Activated T-cell treated with anti-CD3 and anti-CD28 coated beads, Interleukin-2, amount 50 U/mL, for 72 hours (primary cell): ENCODE measurements at regions not wholly inside any gene's neighbourhood (a gene's known extent, or its start where the extent isn't known, plus 50 kb on each side); places are given as distances from the start of the nearest gene placed in this dataset.
"Not testable (repeated sequence)": the region's sequence is repeated elsewhere in the genome, so short reads cannot be mapped to it uniquely, and the experiment has no call there.

ENCODE experiments used
- ATAC-seq, 2 donors: fragments of 150-1000 bp; cut with Tn5 transposase; replicated peaks in 1 of 2; 2 replicates each; pipeline ENCODE4 v1.10.0; 2021; ENCODE audit warnings: moderate library complexity in 2 of 2, mild to moderate bottlenecking in 1 of 2
- DNase-seq, 2 donors: peaks; one replicate each; pipeline ENCODE4 v3.0.0; 2021 to 2022; ENCODE audit warnings: mixed read lengths in 1 of 2
- H3K27ac Mint-ChIP-seq: one replicate; pipeline ENCODE4 v1.8.0; 2022; ENCODE audit warnings: mild to moderate bottlenecking, moderate library complexity, mixed read lengths
- H3K27me3 Mint-ChIP-seq: one replicate; pipeline ENCODE4 v1.8.0; 2022; ENCODE audit warnings: low read depth, mixed read lengths
- H3K36me3 Mint-ChIP-seq, 2 donors: one replicate each; pipeline ENCODE4 v1.8.0; 2022; ENCODE audit warnings: mixed read lengths in 2 of 2, mild to moderate bottlenecking in 1 of 2; ENCODE audit not compliant: insufficient read depth in 2 of 2
- H3K4me1 Mint-ChIP-seq: one replicate; pipeline ENCODE4 v1.8.0; 2022; ENCODE audit warnings: low read depth, mixed read lengths
- H3K4me3 Mint-ChIP-seq, 2 donors: one replicate each; pipeline ENCODE4 v1.8.0; 2022; ENCODE audit warnings: mild to moderate bottlenecking in 2 of 2, mixed read lengths in 2 of 2, moderate library complexity in 2 of 2
- H3K9me3 Mint-ChIP-seq, 2 donors: one replicate each; pipeline ENCODE4 v1.8.0; 2022; ENCODE audit warnings: mixed read lengths in 2 of 2

- no peaks in the 10 kb centered on the region for H3K36me3 Mint-ChIP-seq
- H3K9me3 Mint-ChIP-seq = peaks cover 0 to 8% of the 10 kb centered on the region in 2 donors
- ATAC-seq (no peak), DNase-seq (no peak)
- H3K27ac Mint-ChIP-seq = no peak overlapping the region
- peaks cover 14% of the 10 kb centered on the region for H3K27me3 Mint-ChIP-seq
- H3K4me1 Mint-ChIP-seq = no peaks in the 10 kb centered on the region
- no peak overlapping the region for H3K4me3 Mint-ChIP-seq
Observed at GRCh38 chr11:115611343-115611742, 107.1 kb upstream of the CADM1 start.

DNA sequence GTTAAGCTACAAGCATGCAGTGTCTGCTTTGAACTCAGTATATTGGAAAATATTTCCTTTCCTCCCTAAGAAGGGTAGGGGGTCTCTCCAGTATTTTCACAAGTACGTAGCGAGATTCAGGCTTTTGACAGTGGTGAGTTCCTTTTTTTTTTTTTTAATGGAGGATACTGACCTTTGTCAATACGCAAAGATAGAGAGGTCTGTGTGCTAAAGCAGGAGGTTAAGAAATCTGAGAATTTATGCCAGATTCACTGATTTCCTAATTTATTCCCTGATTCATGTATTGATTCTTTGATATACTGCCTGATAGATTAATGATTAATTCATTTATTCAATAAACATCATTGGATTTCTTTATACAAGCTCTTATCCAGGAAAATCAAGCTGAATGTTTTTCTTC is 106.7 kb upstream of the CADM1 start:
- DNase-seq (no peak), ATAC-seq (no peak)
- no peaks in the 10 kb centered on the region for H3K36me3 Mint-ChIP-seq
- peaks cover 0 to 8% of the 10 kb centered on the region in 2 donors for H3K9me3 Mint-ChIP-seq
- no peak overlapping the region for H3K4me3 Mint-ChIP-seq
- peaks cover 14% of the 10 kb centered on the region for H3K27me3 Mint-ChIP-seq
- no peaks in the 10 kb centered on the region for H3K4me1 Mint-ChIP-seq
- H3K27ac Mint-ChIP-seq = no peak overlapping the region

DNA sequence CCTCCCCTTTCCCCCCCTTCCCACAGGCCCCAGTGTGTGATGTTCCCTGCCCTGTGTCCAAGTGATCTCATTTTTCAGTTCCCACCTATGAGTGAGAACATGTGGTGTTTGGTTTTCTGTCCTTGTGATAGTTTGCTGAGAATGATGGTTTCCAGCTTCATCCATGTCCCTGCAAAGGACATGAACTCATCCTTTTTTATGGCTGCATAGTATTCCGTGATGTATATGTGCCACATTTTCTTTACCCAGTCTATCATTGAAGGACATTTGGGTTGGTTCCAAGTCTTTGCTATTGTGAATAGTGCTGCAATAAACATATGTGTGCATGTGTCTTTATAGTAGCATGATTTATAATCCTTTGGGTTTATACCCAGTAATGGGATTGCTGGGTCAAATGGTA is 106.0 kb upstream of the CADM1 start:
- not testable (repeated sequence) for H3K4me1 Mint-ChIP-seq, H3K36me3 Mint-ChIP-seq
- peaks cover 14% of the 10 kb centered on the region for H3K27me3 Mint-ChIP-seq

DNA sequence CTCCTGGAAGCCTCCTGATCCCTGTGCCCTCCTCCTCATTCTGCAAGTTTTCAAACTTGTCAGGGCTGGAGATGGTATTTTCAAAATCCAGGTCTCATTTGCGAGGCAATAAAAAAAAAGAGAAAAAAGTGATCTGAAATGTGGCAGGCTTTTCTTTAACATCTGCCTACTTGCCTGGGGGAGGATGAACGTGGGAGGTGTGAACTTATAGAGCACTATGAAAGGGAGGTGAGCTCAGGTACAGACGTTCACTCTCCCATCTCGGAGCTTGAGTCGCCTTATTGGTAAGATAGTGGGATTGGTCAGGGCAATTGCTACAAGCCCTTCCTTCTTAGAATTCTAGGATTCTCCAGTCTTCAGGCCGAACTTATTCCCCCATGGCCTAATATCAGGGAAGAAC is 104.8 kb upstream of the CADM1 start:
- DNase-seq = no peak
- ATAC-seq = no peak
- Mint-ChIP-seq H3K27ac (no peak overlapping the region), H3K9me3 (peaks cover 0 to 8% of the 10 kb centered on the region in 2 donors), H3K27me3 (peaks cover 14% of the 10 kb centered on the region), H3K4me1 (no peaks in the 10 kb centered on the region), H3K4me3 (no peak overlapping the region), H3K36me3 (no peaks in the 10 kb centered on the region)

More for the DNA sequence above, 106.0 kb upstream of the CADM1 start:
- not testable (repeated sequence) for ATAC-seq, H3K9me3 Mint-ChIP-seq, H3K27ac Mint-ChIP-seq, DNase-seq, H3K4me3 Mint-ChIP-seq

DNA sequence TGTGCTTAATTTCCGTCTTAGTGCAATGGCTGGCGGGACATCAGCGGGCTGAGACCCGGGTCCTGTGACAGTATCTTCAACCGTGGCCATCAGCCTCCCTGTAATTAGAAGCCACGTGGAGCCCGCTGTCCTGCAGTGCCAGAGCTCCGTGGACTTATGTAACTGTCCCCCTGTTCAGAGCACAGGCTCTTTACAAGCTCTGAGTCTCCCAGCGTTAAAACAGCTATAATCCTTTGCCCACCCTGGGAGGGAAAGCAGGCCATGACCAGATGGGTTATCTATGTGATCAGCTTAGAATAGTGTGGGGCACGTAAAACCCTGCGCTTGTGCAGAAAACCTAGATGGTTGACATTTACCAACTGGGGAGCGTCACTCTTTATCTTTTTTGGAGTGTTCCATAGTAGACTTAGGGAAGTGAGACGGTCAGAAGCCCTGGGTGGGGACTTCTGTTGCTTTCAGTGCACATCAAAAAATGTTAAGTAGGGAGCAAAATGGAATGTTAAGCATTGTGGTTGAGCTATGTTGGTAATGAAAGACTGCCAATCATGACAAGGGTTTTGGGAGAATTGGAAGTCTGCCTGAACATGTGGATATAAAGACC is 103.5 kb upstream of the CADM1 start:
- no peak for DNase-seq
- Mint-ChIP-seq H3K9me3 (peaks cover 0 to 5% of the 10 kb centered on the region in 2 donors), H3K36me3 (no peaks in the 10 kb centered on the region), H3K27ac (no peak overlapping the region), H3K4me1 (no peaks in the 10 kb centered on the region), H3K4me3 (no peak overlapping the region), H3K27me3 (peaks cover 5% of the 10 kb centered on the region)
- ATAC-seq = no peak

- H3K27me3 Mint-ChIP-seq = no peaks in the 10 kb centered on the region
- H3K4me3 Mint-ChIP-seq = no peak overlapping the region
- ATAC-seq (no peak), DNase-seq (no peak)
- peaks cover 0 to 3% of the 10 kb centered on the region in 2 donors for H3K9me3 Mint-ChIP-seq
- H3K27ac Mint-ChIP-seq = no peak overlapping the region
- H3K4me1 Mint-ChIP-seq = no peaks in the 10 kb centered on the region
- H3K36me3 Mint-ChIP-seq = no peaks in the 10 kb centered on the region
Observed at GRCh38 chr11:115606498-115607220, 102.4 kb upstream of the CADM1 start.

- H3K4me1 Mint-ChIP-seq = no peaks in the 10 kb centered on the region
- peaks cover under 1 to 3% of the 10 kb centered on the region in 2 donors for H3K9me3 Mint-ChIP-seq
- H3K27ac Mint-ChIP-seq = no peak overlapping the region
- H3K36me3 Mint-ChIP-seq = no peaks in the 10 kb centered on the region
- no peak overlapping the region for H3K4me3 Mint-ChIP-seq
- ATAC-seq (no peak), DNase-seq (no peak)
- H3K27me3 Mint-ChIP-seq = no peaks in the 10 kb centered on the region
Observed at GRCh38 chr11:115605871-115606497, 101.8 kb upstream of the CADM1 start.

GRCh38 chr11:115605397-115605796 is 101.2 kb upstream of the CADM1 start:
- H3K36me3 Mint-ChIP-seq, ATAC-seq, H3K4me3 Mint-ChIP-seq, H3K4me1 Mint-ChIP-seq, H3K27me3 Mint-ChIP-seq, H3K27ac Mint-ChIP-seq, DNase-seq, H3K9me3 Mint-ChIP-seq: not testable (repeated sequence)

GRCh38 chr11:115599125-115599524 is 94.9 kb upstream of the CADM1 start:
- peaks cover 2 to 4% of the 10 kb centered on the region in 2 donors for H3K9me3 Mint-ChIP-seq
- DNase-seq (no peak), ATAC-seq (no peak)
- no peak overlapping the region for H3K4me3 Mint-ChIP-seq
- H3K27me3 Mint-ChIP-seq = no peaks in the 10 kb centered on the region
- no peaks in the 10 kb centered on the region for H3K4me1 Mint-ChIP-seq
- no peak overlapping the region for H3K27ac Mint-ChIP-seq
- no peaks in the 10 kb centered on the region for H3K36me3 Mint-ChIP-seq

DNA sequence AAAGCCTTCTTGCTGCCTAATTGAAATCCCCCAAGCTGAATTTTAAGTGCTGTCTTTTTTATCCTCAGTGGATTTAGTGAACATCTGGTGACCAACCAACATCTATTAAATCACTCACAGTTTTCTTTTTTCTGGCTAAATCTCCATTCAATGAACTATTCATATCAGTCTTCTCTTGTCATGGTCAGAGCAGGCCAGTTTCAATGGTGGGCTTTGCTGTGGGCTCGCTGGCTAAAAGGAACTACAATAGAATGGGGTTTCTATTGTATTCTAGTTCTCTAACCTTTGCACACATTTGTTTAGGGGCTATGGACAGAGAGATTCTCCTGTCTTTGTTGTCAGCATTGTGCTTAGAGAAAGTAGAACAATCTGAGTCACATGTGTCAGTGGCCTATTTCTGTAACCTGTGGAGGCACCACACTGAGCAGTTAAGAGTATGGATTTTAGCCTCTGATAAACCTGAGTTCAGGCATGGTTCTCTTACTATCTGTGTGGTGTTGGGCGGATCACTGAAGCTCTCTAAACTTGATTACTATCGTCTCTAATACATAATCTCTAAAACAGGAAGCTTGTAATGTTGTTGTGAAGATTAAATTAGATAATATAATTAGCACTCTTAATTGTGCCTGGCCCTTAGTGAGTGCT is 94.2 kb upstream of the CADM1 start:
- no peak for ATAC-seq
- H3K9me3 Mint-ChIP-seq = peaks cover 2 to 4% of the 10 kb centered on the region in 2 donors

GRCh38 chr11:115591380-115591779 is 87.2 kb upstream of the CADM1 start:
- ATAC-seq (no peak), DNase-seq (no peak)
- Mint-ChIP-seq H3K9me3 (peaks cover 2 to 12% of the 10 kb centered on the region in 2 donors), H3K27me3 (no peaks in the 10 kb centered on the region), H3K4me1 (no peaks in the 10 kb centered on the region), H3K4me3 (no peak overlapping the region), H3K36me3 (peaks cover 0 to 3% of the 10 kb centered on the region in 2 donors), H3K27ac (no peak overlapping the region)

More for the DNA sequence above, 94.2 kb upstream of the CADM1 start:
- Mint-ChIP-seq H3K4me3 (no peak overlapping the region), H3K4me1 (no peaks in the 10 kb centered on the region), H3K27ac (no peak overlapping the region), H3K27me3 (no peaks in the 10 kb centered on the region), H3K36me3 (no peaks in the 10 kb centered on the region)
- no peak for DNase-seq

GRCh38 chr11:115590254-115590653 is 86.0 kb upstream of the CADM1 start:
- H3K36me3 Mint-ChIP-seq = peaks cover 0 to 3% of the 10 kb centered on the region in 2 donors
- H3K27ac Mint-ChIP-seq = no peak overlapping the region
- peaks cover 2 to 12% of the 10 kb centered on the region in 2 donors for H3K9me3 Mint-ChIP-seq
- DNase-seq (no peak), ATAC-seq (no peak)
- no peak overlapping the region for H3K4me3 Mint-ChIP-seq
- H3K27me3 Mint-ChIP-seq = no peaks in the 10 kb centered on the region
- H3K4me1 Mint-ChIP-seq = no peaks in the 10 kb centered on the region

DNA sequence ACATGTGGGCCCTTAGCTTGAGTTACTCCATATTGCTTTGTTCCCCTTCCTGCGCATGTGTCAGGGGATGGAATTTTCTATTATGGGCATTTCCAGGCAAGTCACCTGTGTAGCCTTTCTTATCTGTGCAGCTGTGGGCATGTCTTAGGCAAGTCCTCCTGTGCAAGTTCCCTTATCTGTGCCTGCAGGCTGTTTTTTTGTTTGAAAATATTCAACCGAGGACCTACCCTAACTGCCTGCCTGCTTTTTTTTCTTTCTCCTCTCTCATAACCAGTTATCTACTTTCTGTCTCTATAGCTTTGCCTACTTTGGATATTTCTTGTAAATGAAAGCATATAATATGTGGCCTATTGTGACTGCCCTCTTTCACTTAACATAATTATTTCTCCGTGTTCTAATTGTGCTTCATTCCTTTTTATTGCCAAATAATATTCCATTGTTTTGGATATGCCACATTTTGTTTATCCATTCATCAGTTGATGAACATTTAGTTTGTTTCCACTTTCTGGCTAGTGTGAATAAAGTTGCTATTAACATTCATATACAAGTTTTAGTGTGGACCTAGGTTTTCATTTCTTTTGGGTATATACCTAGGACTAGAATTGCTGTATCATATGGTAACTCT is 83.6 kb upstream of the CADM1 start:
- Mint-ChIP-seq H3K4me1 (no peaks in the 10 kb centered on the region), H3K4me3 (no peak overlapping the region), H3K27me3 (no peaks in the 10 kb centered on the region), H3K36me3 (peaks cover 0 to 3% of the 10 kb centered on the region in 2 donors), H3K27ac (no peak overlapping the region), H3K9me3 (peaks cover 2 to 10% of the 10 kb centered on the region in 2 donors)
- DNase-seq (no peak), ATAC-seq (no peak)
